ENCODE measurements at regions not wholly inside any gene's neighbourhood (a gene's known extent, or its start where the extent isn't known, plus 50 kb on each side); places are given as distances from the start of the nearest gene placed in this dataset.

DNA sequence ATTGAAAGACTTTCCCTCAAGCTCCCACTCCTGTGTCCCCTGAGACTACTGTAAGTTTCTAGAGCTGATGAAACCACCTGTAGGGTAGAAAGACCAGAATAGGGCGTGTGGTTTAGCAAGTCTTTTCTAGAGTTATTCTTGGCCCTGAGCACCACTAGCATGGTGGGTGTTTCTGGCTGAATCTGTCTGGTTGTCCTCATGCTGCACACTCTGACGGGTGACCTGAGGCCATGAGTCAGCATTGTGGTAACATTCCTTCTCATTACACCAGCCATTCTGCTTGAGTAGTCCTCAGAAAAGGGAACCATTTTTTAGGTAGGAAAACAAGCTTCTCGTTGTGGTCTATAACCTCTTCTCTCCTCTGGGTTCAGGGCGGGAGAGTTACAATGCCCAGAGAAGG lies 250.3 kb downstream of the SNX13 start:
- H3K27me3 ChIP-seq (ENCODE audit: control insufficient read depth, low read length), result no peaks in the 10 kb centered on the region
- no peaks in the 10 kb centered on the region; the same call in 1 of the 2 replicates for H3K9me2 ChIP-seq (replicated peaks; ENCODE audit: control insufficient read depth, low read length)
- no peak overlapping the region for H3K4me2 ChIP-seq (ENCODE audit: low read length)
- no peaks in the 10 kb centered on the region for H3K9me3 ChIP-seq (ENCODE audit: control insufficient read depth, insufficient read depth, low read length)
- no peaks in the 10 kb centered on the region for H3F3A ChIP-seq (ENCODE audit: control insufficient read depth, insufficient read depth)
- H4K20me1 ChIP-seq (ENCODE audit: control insufficient read depth, insufficient read depth, low read depth, low read length), result no peaks in the 10 kb centered on the region
- no peak overlapping the region for H3K27ac ChIP-seq (ENCODE audit: low read depth, low read length)
- H3K4me3 ChIP-seq (ENCODE audit: low read length), result no peak overlapping the region
- no peaks in the 10 kb centered on the region for H3K79me2 ChIP-seq (ENCODE audit: control insufficient read depth, low read length)
- H3K36me3 ChIP-seq (ENCODE audit: control insufficient read depth, low read length), result no peaks in the 10 kb centered on the region
- TF ChIP-seq, protein P1, sequence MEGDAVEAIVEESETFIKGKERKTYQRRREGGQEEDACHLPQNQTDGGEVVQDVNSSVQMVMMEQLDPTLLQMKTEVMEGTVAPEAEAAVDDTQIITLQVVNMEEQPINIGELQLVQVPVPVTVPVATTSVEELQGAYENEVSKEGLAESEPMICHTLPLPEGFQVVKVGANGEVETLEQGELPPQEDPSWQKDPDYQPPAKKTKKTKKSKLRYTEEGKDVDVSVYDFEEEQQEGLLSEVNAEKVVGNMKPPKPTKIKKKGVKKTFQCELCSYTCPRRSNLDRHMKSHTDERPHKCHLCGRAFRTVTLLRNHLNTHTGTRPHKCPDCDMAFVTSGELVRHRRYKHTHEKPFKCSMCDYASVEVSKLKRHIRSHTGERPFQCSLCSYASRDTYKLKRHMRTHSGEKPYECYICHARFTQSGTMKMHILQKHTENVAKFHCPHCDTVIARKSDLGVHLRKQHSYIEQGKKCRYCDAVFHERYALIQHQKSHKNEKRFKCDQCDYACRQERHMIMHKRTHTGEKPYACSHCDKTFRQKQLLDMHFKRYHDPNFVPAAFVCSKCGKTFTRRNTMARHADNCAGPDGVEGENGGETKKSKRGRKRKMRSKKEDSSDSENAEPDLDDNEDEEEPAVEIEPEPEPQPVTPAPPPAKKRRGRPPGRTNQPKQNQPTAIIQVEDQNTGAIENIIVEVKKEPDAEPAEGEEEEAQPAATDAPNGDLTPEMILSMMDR (IDR thresholded peaks at IDR 0.05; ENCODE audit: low read depth, low read length, poor library complexity, severe bottlenecking), result no peak
- no peak for TF ChIP-seq EZH2phosphoT487 (IDR thresholded peaks at IDR 0.05; ENCODE audit: borderline replicate concordance, low read length)
- H3K4me1 ChIP-seq (ENCODE audit: control insufficient read depth, low read length), result no peaks in the 10 kb centered on the region

DNA sequence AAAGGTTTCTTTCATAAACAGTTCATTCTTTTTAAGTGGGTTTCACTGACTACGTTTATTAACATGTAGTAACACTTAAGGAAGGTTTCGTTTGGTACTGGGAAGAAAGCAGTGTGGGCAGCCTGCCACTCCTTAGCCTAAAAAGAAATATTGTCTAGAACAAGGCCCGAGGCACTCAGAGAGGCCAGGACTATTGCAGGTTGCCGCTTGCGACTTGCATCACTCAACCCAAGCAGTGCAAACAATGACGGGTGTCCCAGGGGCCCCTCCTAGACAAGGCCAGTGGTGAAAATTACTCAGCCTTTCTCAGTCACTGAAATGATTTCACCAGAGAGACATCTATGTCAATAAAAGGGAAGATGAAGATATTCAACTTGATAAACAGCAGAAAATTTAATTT lies 243.9 kb downstream of the SNX13 start:
- Histone ChIP-seq H3F3A (ENCODE audit: control insufficient read depth, insufficient read depth) (no peaks in the 10 kb centered on the region), H3K4me2 (ENCODE audit: low read length) (no peak overlapping the region), H3K4me3 (ENCODE audit: low read length) (no peak overlapping the region), H3K4me1 (ENCODE audit: control insufficient read depth, low read length) (no peaks in the 10 kb centered on the region), H3K79me2 (ENCODE audit: control insufficient read depth, low read length) (no peaks in the 10 kb centered on the region), H4K20me1 (ENCODE audit: control insufficient read depth, insufficient read depth, low read depth, low read length) (no peaks in the 10 kb centered on the region), H3K9me3 (ENCODE audit: control insufficient read depth, insufficient read depth, low read length) (peaks cover 3% of the 10 kb centered on the region; the same call in 1 of the 2 replicates), H3K27ac (ENCODE audit: low read depth, low read length) (no peak overlapping the region), H3K36me3 (ENCODE audit: control insufficient read depth, low read length) (no peaks in the 10 kb centered on the region), H3K9me2 (replicated peaks; ENCODE audit: control insufficient read depth, low read length) (no peaks in the 10 kb centered on the region), H3K27me3 (ENCODE audit: control insufficient read depth, low read length) (no peaks in the 10 kb centered on the region)
- TF ChIP-seq, protein P1 (IDR thresholded peaks at IDR 0.05; ENCODE audit: low read depth, low read length, poor library complexity, severe bottlenecking), result no peak
- no peak for TF ChIP-seq EZH2phosphoT487 (IDR thresholded peaks at IDR 0.05; ENCODE audit: borderline replicate concordance, low read length)

DNA sequence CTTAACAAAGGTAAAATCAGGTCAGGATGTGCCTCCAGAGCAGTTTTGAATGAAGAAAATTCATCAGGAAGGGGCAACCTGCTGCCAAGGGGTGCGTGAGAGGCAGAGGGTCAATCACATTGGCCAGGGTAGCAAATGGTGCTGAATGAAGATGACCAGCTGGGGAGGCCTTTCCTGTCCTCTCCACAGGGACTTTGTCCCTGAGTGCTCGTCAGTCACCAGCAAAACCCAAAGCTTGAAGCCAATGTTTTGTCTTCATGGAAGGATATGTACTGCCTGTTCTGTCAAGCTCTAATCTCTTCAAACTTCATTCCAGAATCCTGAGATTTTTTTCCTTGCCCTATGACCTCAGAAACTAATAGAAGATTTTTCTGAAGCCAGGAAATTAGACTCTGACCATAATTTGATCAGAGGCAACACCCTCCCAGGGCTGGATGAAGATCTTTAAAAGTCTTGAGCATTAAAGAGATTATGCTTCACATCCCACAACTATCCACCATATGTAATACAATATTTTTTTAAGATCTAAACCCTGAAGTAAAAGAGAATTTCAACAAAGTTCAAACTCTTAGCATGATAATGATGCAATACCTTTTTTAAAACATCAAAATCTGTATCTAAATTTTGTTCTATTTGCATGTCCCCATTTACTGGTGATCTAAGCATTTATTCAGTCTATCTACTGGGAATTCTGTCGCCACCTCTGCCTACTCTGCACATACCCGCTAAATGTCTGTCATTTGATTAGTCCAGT lies 243.0 kb downstream of the SNX13 start:
- Histone ChIP-seq H3K9me3 (ENCODE audit: control insufficient read depth, insufficient read depth, low read length) (peaks cover 3% of the 10 kb centered on the region; the same call in 1 of the 2 replicates), H4K20me1 (ENCODE audit: control insufficient read depth, insufficient read depth, low read depth, low read length) (no peaks in the 10 kb centered on the region), H3K27me3 (ENCODE audit: control insufficient read depth, low read length) (no peaks in the 10 kb centered on the region), H3K4me1 (ENCODE audit: control insufficient read depth, low read length) (no peaks in the 10 kb centered on the region), H3K79me2 (ENCODE audit: control insufficient read depth, low read length) (no peaks in the 10 kb centered on the region), H3K9me2 (replicated peaks; ENCODE audit: control insufficient read depth, low read length) (no peaks in the 10 kb centered on the region), H3K4me2 (ENCODE audit: low read length) (no peak overlapping the region), H3K36me3 (ENCODE audit: control insufficient read depth, low read length) (no peaks in the 10 kb centered on the region), H3F3A (ENCODE audit: control insufficient read depth, insufficient read depth) (no peaks in the 10 kb centered on the region), H3K27ac (ENCODE audit: low read depth, low read length) (no peak overlapping the region), H3K4me3 (ENCODE audit: low read length) (no peak overlapping the region)
- TF ChIP-seq, protein P1 (IDR thresholded peaks at IDR 0.05; ENCODE audit: low read depth, low read length, poor library complexity, severe bottlenecking), result no peak
- TF ChIP-seq EZH2phosphoT487 (IDR thresholded peaks at IDR 0.05; ENCODE audit: borderline replicate concordance, low read length), result no peak

Data from DOHH2 (cell line).